HepG2 (cell line): ENCODE measurements at regions not wholly inside any gene's neighbourhood (a gene's known extent, or its start where the extent isn't known, plus 50 kb on each side); places are given as distances from the start of the nearest gene placed in this dataset.

Experiments
- ARNTL ChIP-seq: sonication (generic); formaldehyde crosslinking; IDR thresholded peaks from 2 replicates; pipeline ENCODE4 v1.4.0; 2020; ENCODE audit warnings: mild to moderate bottlenecking, missing genetic modification reagents
- CEBPZ ChIP-seq: IDR thresholded peaks from 2 replicates; pipeline ENCODE4 v1.6.1; 2012; ENCODE audit warnings: low read length, improper control_type of control experiment
- CREM ChIP-seq, 2 experiments: sonication (generic) in 1 of 2; formaldehyde crosslinking in 1 of 2; IDR thresholded peaks; 2 replicates each; pipeline versions ENCODE4 v1.4.0 to v1.6.1; 2016 to 2020; ENCODE audit warnings: antibody characterized with exemption in 1 of 2, mild to moderate bottlenecking in 1 of 2, missing genetic modification reagents in 1 of 2
- CTCF ChIP-seq: sonication (generic); formaldehyde crosslinking; IDR thresholded peaks from 2 replicates; pipeline ENCODE4 v1.5.0; 2020; ENCODE audit warnings: mild to moderate bottlenecking, missing genetic modification reagents, moderate library complexity
- EZH2 ChIP-seq: conservative IDR thresholded peaks from 2 replicates; pipeline ENCODE4 v1.6.1; 2012; ENCODE audit warnings: mild to moderate bottlenecking, low read depth, low read length, moderate library complexity
- HNF1A ChIP-seq, 2 experiments: sonication (generic) in 1 of 2; formaldehyde crosslinking in 1 of 2; IDR thresholded peaks; 2 replicates each; pipeline versions ENCODE4 v1.4.0 to v1.6.1; 2016 to 2020; ENCODE audit warnings: borderline replicate concordance in 1 of 2, low read depth in 1 of 2, mild to moderate bottlenecking in 1 of 2, missing genetic modification reagents in 1 of 2
- HOXA9 ChIP-seq: sonication (generic); formaldehyde crosslinking; IDR thresholded peaks from 2 replicates; pipeline ENCODE4 v1.8.1; 2022; ENCODE audit warnings: missing genetic modification reagents, mild to moderate bottlenecking, moderate library complexity, borderline replicate concordance
- JUND ChIP-seq: sonication (generic); formaldehyde crosslinking; IDR thresholded peaks from 2 replicates; pipeline ENCODE4 v1.8.0; 2022; ENCODE audit warnings: mild to moderate bottlenecking, missing genetic modification reagents
- MLXIP ChIP-seq: sonication (generic); formaldehyde crosslinking; IDR thresholded peaks from 2 replicates; pipeline ENCODE4 v1.9.0; 2021; ENCODE audit warnings: missing genetic modification reagents, borderline replicate concordance
- NFIC ChIP-seq: IDR thresholded peaks from 2 replicates; pipeline ENCODE4 v1.6.1; 2012; ENCODE audit warnings: mild to moderate bottlenecking, low read length, inconsistent platforms
- PBX3 ChIP-seq: sonication (generic); formaldehyde crosslinking; IDR thresholded peaks from 2 replicates; pipeline ENCODE4 v1.8.1; 2023; ENCODE audit warnings: missing genetic modification reagents, inconsistent platforms, borderline replicate concordance
- THAP8 ChIP-seq: sonication (generic); formaldehyde crosslinking; IDR thresholded peaks from 2 replicates; pipeline ENCODE4 v1.5.1; 2020; ENCODE audit warnings: missing genetic modification reagents, mild to moderate bottlenecking, borderline replicate concordance
- ZBTB49 ChIP-seq: sonication (generic); formaldehyde crosslinking; IDR thresholded peaks from 2 replicates; pipeline ENCODE4 v1.4.0; 2020; ENCODE audit warnings: missing genetic modification reagents, borderline replicate concordance
- ZNF552 ChIP-seq: sonication (generic); formaldehyde crosslinking; IDR thresholded peaks from 2 replicates; pipeline ENCODE4 v1.9.0; 2022; ENCODE audit warnings: missing genetic modification reagents, mild to moderate bottlenecking, borderline replicate concordance

GRCh38 chr18:61199171-61199848 lies 133.9 kb upstream of the CDH20 start:
- no peak for TF ChIP-seq JUND (CRISPR knock-in tag)
- no peak for TF ChIP-seq CREM (IDR thresholded peaks at IDR 0.05)
- no peak for TF ChIP-seq CREM (CRISPR knock-in tag; IDR thresholded peaks at IDR 0.05)
- no peak for TF ChIP-seq EZH2
- TF ChIP-seq THAP8: no peak
- no peak for TF ChIP-seq HOXA9 (CRISPR knock-in tag)
- TF ChIP-seq ZNF552 (CRISPR knock-in tag): no peak
- no peak for TF ChIP-seq ZBTB49 (CRISPR knock-in tag)
- no peak for TF ChIP-seq MLXIP (CRISPR knock-in tag)
- TF ChIP-seq CTCF (CRISPR knock-in tag): no peak
- TF ChIP-seq NFIC: no peak
- TF ChIP-seq CEBPZ: no peak
- TF ChIP-seq HNF1A (IDR thresholded peaks at IDR 0.05; ENCODE audit: low read depth): no peak
- TF ChIP-seq HNF1A (CRISPR knock-in tag; IDR thresholded peaks at IDR 0.05; ENCODE audit: borderline replicate concordance): no peak
- TF ChIP-seq PBX3: no peak
- TF ChIP-seq ARNTL (CRISPR knock-in tag): no peak
